Activated CD4-positive, CD25-positive, alpha-beta regulatory T cell treated with anti-CD3 and anti-CD28 coated beads, Interleukin-2, amount 50 U/mL, for 24 hours (primary cell): ENCODE measurements at regions not wholly inside any gene's neighbourhood (a gene's known extent, or its start where the extent isn't known, plus 50 kb on each side); places are given as distances from the start of the nearest gene placed in this dataset.

Source experiments
- ATAC-seq, 2 donors: fragments of 150-1000 bp; cut with Tn5 transposase; one replicate each; pipeline ENCODE4 v1.10.0; 2021; ENCODE audit warnings: mild to moderate bottlenecking in 1 of 2, moderate library complexity in 1 of 2

DNA sequence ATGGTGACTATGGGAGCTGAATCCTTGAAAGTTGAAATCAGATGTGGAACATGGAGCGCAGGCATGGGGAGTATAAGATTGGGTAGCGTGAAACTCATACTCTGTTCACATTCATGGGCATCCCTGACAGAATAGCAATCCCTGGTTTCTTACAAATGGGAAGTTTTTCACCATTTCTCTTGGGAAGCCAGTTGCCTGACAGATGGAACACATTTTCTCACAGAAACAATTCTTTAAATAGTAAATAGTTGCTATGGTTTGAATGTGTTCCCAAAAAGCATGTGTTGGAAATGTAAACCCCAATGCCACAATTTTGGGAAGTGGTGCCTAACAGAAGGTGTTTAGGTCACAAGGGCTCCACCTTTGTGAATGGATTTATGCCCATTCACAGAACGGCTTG, 262.8 kb upstream of the HS3ST5 start:
- ATAC-seq, result no peak

DNA sequence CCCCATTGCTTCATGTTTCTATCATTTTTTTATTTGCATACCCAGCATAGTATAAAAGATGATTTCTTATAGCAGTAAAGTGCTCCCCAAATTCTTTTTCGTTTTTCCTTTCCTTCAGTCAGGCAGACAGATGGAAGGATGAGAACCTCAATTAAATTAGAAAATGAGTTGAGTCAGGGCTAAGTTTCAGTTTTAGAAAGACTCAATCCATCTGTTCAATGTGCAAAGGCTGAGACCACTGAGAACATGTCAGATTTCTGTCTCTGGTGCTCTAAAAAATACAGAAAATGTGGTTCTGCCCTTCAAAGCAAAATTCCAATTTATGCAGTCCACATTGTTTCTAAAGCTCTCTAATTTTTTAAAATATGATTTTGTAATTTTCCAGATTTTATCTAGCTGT, 257.6 kb upstream of the HS3ST5 start:
- no peak for ATAC-seq

DNA sequence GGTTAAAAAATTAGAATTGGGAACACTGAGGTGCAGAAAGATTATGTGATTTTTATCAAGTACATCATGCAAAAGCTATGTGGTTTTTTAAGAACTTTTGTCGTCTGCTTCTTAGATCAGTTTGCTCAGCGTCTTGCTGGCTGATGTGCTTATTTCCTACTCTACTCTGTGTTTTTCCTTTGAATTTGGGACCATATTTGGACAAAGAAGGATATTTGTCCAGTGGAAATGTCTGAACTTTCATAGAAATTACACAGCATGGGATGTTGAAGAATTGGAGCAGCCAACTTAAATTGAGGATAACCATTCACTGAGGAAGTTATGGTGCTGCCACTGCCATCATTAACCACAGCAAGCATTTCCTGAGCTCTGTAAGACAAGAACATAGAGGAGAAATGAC, 252.8 kb upstream of the HS3ST5 start:
- ATAC-seq, result no peak

DNA sequence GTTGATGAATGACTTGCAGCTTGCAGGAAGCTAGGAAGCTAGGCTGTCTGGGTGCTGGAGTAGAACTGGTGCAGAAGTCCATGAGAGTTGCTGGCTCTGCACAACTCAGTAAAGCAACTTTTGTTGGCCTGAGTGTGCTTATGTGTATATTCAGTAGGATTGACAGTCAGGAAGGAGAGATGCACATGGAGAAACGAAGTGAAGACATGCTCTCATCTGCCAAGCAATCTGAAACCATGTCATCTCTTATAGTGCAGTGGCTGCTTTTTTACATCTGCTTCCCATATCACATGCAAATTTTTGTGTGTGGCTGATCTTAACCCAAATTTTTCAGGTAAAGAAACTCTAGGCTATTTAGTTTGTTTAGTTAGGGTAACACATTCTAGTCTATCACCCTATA, 252.4 kb upstream of the HS3ST5 start:
- no peak for ATAC-seq

DNA sequence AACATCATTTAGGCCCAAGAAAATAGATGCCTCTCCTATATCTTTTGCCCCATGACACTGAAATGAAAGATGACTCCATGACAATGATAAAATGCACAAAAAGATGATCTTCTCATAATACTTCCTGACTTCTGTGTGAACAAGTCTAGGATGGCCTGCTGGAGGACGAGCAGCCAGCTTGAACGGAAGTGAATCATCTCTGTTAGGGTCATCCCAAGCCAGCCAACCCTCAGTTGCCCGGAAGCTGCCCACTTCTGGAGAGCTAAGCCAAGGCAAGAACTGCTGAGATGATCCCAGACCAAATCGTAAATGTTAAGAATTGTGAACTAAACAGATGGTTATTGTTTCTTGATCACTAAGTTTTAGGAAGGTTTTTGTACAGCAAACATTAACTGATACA, 249.7 kb upstream of the HS3ST5 start:
- no peak for ATAC-seq

DNA sequence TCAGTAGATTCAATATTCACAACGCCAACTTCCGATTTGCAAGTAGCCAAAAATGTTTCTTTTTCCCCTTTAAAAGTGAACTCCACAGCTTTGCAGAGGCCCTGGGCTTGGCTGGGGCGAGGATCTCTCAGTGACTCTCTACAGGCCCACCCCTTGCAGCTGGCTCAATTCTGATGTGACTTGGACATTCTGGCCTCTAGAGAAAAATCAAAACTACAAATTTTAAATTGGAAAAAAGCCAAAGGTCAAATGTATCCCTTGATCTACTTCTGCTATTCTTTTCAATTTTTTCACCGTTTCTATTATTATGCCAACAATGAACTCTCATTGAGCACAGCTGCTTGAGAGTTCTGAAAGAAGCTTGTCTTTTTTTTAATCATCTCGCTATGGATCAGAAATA, 245.9 kb upstream of the HS3ST5 start:
- no peak for ATAC-seq

DNA sequence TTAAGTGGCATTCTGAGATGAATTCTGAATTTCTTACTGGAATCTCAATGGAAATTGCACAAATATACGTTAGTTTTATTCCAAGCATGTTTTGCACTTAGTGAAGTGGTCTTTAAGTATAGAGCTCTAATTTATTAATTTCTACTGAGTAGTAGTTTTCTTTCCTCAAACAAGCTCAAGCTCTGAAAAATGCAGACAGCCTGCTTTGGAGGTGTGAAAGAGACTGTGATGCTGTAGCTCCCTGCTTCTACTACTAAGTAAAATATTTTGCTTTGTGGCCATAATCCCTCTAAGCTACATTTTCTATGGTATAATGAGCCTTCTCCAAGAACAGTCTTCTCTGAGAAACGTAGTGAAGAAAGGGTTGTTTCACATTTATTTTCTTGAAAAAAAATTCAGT, 243.5 kb upstream of the HS3ST5 start:
- no peak for ATAC-seq

DNA sequence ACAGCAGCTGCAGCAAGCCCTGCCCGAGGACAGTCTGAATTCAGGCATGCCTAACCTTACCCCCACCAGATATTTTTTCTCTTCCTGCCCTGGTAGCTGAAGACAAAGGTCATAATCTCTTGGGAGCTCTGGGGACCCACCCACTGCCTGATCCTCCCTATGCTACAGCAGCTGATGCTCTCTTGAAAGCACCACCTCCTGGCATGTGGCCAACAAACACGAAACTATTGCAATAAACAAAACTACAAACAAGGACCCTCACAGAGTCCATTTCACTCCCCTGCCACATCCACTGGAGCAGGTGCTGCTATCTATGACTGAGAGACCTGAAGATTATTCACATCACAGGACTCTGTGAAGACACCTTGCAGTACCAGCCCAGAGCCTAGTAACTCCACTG, 238.5 kb upstream of the HS3ST5 start:
- no peak for ATAC-seq

DNA sequence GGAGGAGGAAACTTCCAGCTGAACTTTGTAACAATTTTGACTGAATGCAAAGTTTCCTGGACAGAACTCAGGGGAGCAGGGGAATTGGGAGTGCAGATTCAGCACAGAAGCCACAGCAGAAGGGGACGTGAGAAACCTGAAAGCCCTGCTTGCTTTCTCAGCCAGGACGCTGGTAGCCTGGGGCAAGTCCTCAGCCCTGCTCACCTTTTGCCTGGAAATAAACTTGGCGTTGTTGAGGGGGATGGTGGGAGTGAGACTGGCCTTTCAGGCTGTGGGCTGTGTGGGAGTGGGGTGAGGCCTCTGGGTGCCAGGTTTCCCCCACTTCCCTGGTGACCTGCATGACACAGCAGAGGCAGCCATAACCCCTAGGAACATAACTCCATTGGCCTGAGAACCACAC, 238.1 kb upstream of the HS3ST5 start:
- no peak for ATAC-seq

DNA sequence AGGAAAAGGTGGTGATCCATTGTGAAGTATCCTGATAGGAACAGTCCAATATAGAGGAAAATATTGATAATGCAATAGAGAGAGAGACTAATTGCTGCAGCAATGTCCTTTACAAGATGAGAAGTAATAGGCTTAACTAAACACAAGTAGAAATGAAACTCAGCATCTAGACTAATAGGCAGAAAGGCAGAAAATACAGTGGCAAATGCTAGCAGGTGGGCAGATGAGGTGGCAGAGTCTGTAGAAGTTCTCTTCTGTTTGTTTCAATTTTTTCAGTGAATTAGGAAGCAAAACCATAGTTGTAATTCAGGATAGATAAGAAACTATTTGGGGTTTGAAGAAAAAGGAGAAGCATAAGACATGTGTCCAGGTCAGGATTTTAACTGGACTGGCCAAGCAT, 236.7 kb upstream of the HS3ST5 start:
- ATAC-seq, result no peak

DNA sequence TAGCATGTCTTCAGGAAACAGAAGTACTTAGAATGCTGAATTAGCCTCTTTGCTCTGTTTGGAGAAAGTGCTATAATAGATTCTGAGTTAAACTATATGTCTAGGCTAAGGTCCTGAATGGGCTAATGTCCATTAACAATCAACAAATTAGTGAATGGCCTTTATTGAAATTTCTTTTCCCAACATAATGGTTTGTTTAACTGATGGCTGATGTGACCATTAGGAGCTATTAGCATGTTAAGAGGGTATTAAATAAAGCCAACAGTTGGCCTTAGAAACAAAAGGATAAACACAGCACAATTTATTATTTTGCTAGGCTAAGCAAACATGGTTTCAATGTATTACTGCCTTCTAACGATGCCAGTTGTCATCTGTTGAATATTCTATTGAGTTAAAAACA, 234.3 kb upstream of the HS3ST5 start:
- ATAC-seq, result no peak

DNA sequence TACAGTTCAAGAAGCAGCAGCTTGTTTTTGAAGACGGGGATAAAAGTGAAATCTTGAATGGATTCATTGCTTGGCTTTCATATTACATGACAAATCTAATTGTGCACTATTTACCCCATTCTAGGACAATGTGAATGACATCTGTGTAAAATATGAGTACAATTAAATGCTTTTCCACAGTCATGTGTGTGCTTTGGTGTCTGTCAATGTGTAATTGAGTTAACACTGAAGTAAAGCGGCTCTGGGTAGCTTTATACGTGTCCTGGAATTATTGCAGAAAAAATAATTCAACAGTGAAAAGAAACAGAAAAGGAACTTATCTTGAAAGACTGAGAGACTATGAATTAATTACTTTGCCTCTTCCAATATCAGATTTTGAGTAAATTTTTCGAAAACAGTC, 233.5 kb upstream of the HS3ST5 start:
- ATAC-seq, result no peak

DNA sequence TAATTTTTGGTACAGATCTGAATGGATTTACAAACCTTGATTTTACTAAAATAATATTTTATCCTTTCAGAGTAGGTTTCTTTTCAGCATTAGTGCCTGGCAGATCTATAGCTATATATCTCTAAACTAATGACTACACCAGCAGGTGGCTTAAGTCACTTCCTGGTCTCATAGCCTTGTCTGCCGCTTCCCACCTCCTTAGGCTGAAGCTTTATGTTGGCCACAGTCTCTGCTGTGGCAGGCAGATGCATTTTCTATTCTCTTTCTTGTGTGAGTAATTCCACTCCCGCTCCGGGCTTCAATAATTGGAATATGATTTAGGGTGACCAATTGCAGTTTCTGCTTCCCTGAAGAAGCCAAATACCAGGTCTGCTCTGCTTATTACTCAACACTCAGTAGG, 226.8 kb upstream of the HS3ST5 start:
- ATAC-seq, result no peak

DNA sequence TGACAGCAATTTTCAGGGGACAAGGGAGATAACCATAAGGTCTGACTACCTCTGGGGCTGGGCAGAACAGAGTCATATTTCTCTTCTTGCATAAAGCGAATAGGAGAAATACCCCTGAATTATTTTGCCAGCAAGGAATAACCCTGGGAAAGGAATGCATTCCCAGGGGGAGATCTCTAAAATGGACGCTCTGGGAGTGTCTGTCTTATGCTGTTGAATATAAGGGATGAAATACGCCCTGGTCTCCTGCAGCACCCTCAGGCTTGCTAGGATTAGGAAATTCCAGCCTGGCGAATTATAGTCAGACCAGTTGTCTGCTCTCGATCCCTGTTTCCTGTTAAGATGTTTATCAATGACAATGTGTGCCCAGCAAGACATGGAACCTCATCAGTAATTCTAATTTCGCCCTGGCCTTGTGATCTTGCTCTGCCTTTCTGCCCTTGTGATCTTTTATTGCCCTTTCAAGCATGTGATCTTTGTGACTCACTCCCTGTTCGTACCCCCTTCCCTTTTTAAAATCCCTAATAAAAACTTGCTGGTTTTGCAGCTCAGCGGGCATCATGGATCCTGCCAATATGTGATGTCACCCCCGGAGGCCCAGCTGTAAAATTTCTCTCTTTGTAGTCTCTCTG, 221.6 kb upstream of the HS3ST5 start:
- no peak for ATAC-seq

DNA sequence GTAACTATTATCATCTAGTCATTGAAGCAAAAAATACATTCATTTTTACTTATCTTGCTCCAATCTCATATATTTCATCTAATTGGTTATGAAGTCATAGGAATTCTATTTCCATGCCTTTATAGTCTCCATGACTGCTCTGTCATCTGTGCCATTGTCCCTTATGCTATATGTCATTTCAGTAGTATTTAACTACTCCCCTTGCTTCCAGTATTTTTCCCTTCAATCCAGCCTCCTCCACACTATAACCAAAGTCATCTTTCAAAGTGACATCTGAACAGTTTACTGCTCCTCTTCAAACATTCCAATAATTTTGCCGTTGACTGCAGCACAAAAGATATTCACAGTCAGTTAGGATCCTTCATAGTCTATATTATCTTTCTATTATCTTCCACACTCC, 216.6 kb upstream of the HS3ST5 start:
- no peak for ATAC-seq

DNA sequence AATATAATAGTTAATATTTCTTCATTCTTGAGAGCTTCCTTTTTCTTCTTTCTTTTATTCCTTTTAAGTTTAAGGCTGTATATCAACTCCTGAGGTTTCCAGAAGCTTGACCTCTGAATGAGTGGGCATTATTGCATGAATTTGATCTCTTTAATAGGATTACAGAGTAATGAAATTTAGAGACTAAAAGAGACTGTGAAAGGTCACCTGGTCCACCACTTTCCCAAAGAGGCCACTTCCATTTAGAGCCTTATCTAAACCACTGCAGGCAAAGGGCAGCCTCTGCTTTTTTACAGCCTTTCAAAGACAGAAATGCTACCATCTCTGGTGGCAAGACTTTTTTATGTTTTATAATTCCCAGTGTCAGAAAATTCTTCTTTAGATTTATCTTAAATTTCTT, 215.3 kb upstream of the HS3ST5 start:
- ATAC-seq, result no peak

DNA sequence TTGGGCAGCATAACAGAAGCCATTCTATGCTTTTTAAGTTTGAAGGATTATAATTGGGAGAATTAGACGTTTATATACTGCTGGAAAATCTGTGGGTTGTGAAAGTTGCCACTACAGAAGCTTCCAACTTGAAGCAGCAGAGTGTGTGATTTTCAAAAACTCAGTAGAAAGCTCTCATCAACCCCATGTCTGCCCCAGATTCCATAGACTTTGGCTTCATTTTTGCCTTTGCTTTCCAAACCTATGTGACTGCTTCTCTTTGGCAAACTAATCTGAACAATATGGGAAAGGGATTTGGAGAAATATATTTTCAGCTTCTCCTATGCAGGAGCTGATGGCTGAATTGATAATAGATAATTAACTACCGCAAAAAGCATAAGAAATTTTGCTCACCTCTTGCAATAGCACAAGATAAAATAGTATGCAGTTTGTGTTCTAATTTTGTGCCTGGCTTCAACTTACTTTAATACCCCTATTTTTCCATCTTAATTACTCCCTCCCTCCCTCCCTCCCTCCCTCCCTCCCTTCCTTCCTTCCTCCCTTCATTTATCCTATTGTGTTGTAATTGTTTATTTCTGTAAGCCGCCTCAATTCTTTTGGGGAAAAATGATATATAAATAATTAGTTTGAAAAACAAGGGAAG, 214.1 kb upstream of the HS3ST5 start:
- ATAC-seq, result no peak

DNA sequence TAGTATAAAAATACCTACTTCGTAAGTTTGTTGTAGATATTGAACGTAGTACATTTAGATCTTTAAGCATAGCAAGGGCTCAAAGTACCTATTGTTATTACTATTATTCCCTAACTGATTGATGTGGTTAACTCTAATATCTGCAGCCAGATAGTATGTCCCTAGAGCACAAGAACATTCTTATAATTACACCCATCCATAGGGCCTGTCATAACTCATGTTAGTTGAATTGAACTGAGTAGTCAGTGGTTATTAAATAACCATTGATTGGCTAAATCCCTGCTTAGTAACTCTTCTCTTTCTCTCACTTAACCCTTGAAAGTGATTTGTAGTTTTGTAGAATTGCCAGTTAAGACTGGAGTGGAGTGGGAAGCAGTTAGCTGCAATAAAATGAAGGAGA, 207.5 kb upstream of the HS3ST5 start:
- ATAC-seq, result no peak

DNA sequence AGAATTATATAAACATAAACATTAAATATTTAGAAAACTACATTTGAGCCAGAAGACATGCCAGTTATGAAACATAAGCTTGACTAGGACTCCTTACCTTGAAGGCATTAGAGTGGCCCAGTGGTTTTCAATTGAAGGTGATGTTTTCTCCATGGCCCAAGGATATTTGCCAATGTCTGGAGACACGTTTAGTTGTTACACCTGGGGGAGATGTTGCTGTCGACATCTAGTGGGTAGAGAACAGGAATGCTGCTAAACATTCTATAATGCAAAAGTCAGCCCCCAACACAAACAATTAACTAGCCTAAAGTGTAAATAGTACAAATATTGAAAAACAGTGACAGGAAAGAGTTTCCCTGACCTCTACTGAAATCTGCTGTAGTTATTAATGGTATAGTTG, 200.9 kb upstream of the HS3ST5 start:
- ATAC-seq, result no peak

DNA sequence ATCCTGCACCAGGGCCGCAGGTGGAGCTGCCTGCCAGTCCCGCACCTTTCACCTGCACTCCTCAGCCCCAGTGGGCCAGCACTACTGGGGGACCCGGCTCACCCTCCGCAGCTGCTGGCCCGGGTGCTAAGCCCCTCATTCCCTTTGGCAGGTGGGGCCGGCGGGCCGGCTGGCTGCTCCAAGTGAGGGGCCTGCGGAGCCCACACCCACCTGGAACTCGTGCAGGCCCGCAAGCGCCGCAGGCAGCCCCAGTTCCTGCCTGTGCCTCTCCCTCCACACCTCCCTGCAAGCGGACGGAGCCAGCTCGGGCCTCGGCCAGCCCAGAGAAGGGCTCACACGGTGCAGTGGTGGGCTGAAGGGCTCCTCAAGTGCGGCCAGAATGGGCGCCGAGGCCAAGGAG, 199.0 kb upstream of the HS3ST5 start:
- ATAC-seq, result no peak

DNA sequence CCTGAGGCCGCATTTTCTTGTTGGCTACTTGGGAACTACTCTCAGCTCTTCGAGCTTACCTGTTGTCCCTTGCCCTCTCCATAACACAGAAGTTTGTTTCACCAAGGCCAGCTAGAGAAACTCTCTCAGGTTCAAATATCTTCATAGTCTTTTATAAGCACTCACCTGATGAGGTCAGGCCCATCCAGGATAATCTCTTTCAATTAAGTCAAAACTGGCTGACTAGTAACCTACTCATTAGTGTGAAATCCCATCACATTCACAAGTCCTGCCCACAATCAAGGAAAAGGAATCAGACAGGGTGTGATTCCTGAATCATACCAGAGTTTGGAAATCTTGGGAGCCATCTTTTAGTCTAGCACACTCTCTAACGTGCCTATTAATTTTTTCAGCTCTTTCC, 195.2 kb upstream of the HS3ST5 start:
- ATAC-seq, result no peak

DNA sequence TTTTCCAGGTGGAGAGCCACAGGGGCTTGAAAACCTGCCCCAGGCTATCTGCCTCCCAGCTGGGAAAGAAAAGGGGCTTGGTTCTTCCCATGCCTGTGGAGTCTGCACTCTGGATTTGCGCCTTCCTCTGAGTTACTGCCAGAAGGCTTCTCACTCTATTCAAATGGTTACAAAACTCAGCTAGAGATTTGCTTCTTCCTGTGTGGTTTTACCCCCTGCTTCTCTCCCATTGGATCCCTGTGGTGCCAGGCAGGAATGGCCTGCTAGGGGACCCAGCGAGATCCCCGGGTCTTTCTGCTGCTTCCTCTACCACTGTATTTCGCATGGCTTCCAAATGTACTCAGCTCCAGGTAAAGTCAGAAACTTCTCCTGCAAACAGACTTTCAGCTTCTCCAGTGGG, 192.0 kb upstream of the HS3ST5 start:
- ATAC-seq, result no peak

DNA sequence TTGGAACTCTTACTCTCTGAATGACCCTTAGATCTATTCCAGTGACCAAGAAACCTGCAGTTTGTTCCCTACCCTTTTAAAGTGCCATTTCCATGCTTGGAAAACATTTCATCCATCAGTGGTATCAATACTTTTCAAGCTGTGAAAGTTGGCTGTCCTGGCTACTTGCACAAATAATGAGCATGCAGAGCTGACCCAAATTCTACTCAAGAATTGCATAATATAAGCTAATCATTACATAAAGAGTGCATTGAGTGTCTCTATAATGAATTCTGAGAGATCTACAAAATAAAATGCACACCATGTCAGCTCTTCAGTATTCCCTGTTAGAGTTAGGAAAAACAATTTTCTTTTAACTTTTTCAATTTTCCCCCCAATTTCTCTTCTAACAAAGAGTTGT, 181.3 kb upstream of the HS3ST5 start:
- ATAC-seq, result no peak

DNA sequence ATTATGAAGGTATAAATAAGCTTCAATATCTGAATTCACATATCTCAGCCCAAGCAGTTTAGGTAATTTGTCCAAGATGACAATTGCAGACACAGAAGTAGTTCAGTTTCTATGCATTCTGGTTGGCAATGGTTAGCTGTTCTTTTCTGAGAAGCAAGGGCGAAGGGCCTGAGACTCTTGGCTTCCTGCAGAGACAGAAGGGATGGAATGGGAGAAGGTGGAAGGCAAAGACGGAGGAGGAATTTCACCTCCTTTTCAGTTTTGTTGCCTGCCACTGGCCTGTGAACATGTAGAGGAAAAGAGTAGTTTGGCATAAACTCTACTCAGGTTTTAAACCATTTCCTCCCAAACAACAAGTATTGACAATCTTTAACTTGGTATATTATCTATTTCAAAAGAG, 180.7 kb upstream of the HS3ST5 start:
- no peak for ATAC-seq

DNA sequence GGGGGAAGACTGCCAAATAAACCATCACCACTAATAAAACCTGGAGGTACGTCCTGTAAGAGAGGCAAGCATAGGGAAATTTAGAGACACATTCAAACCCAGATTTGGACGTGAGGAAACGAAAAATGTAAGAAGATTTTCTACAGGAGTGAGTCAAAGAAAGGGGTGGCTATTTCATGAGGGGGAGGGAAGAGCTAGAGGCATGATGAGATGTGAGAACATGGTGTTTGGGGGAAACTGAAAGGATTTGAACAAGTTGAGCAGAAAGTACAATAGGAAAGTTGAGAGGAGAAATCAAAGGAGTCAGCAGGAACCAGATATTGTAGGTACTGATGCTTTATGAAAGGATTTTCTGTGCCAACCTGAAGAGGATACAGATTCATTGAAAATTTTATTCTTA, 179.1 kb upstream of the HS3ST5 start:
- no peak for ATAC-seq
